Thoracic aorta (tissue), 2 donors: ENCODE measurements at regions not wholly inside any gene's neighbourhood (a gene's known extent, or its start where the extent isn't known, plus 50 kb on each side); places are given as distances from the start of the nearest gene placed in this dataset.
"Not testable (repeated sequence)": the region's sequence is repeated elsewhere in the genome, so short reads cannot be mapped to it uniquely, and the experiment has no call there.

Experiments used
- ATAC-seq: fragments of 150-250 bp; one replicate; pipeline ENCODE4 v1.8.0; 2017; ENCODE audit warnings: low read depth; ENCODE audit not compliant: insufficient number of reproducible peaks, low FRiP score
- DNase-seq: peaks from one replicate; pipeline ENCODE4 v3.0.0-alpha.2; 2020; ENCODE audit warnings: low spot score
- H3K27ac ChIP-seq, 2 donors: fragments of 200-600 bp; sonication (generic); 1 replicate in 1 of 2; 2 replicates in 1 of 2; pipeline ENCODE4 v1.5.1; 2016; ENCODE audit warnings: mild to moderate bottlenecking in 2 of 2, moderate library complexity in 2 of 2
- H3K27me3 ChIP-seq: fragments of 200-600 bp; sonication (generic); replicated peaks from 2 replicates; pipeline ENCODE4 v1.6.0; 2016; ENCODE audit warnings: mild to moderate bottlenecking; ENCODE audit not compliant: insufficient read depth
- H3K36me3 ChIP-seq: fragments of 200-600 bp; sonication (generic); one replicate; pipeline ENCODE4 v1.5.1; 2016
- H3K4me1 ChIP-seq, 2 donors: fragments of 200-600 bp; sonication (generic); 1 replicate in 1 of 2; 2 replicates in 1 of 2; pipeline versions ENCODE4 v1.5.1 to v1.6.0; 2016; ENCODE audit warnings: low read depth in 2 of 2, mild to moderate bottlenecking in 1 of 2; ENCODE audit not compliant: control insufficient read depth in 1 of 2
- H3K4me3 ChIP-seq: fragments of 200-600 bp; sonication (generic); 2 replicates; pipeline ENCODE4 v1.5.1; 2016; ENCODE audit warnings: mild to moderate bottlenecking
- H3K9me3 ChIP-seq: fragments of 200-600 bp; sonication (generic); 2 replicates; pipeline ENCODE4 v1.5.1; 2016
- TF ChIP-seq, protein P1 (sequence below): fragments of 200-600 bp; sonication (generic); IDR thresholded peaks from one replicate; pipeline ENCODE4 v1.5.1; 2019; ENCODE audit warnings: antibody characterized with exemption

DNA sequence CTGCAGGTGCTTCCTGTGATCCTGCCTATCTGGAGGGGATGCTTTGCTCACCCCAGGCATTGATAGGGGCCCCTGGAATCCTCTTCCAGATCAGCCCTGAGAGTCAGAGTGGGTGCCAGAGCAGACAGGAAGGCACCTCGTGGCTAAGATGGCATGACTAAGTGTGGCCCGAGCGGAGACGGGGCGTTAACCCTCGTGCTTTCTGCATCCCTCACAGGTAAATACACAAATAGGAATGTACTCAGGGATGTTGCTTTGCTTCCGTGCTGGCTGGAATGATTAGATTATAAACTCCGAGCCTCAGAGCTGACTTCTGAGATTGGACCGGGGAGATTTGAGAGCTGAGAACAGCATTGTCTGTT, 312.7 kb upstream of the B3GAT1 start:
- Histone ChIP-seq H3K4me1 (no peaks in the 10 kb centered on the region), H3K9me3 (no peaks in the 10 kb centered on the region), H3K27ac (no peak overlapping the region), H3K36me3 (no peaks in the 10 kb centered on the region), H3K27me3 (no peaks in the 10 kb centered on the region), H3K4me3 (no peak overlapping the region)
- TF ChIP-seq, protein P1, sequence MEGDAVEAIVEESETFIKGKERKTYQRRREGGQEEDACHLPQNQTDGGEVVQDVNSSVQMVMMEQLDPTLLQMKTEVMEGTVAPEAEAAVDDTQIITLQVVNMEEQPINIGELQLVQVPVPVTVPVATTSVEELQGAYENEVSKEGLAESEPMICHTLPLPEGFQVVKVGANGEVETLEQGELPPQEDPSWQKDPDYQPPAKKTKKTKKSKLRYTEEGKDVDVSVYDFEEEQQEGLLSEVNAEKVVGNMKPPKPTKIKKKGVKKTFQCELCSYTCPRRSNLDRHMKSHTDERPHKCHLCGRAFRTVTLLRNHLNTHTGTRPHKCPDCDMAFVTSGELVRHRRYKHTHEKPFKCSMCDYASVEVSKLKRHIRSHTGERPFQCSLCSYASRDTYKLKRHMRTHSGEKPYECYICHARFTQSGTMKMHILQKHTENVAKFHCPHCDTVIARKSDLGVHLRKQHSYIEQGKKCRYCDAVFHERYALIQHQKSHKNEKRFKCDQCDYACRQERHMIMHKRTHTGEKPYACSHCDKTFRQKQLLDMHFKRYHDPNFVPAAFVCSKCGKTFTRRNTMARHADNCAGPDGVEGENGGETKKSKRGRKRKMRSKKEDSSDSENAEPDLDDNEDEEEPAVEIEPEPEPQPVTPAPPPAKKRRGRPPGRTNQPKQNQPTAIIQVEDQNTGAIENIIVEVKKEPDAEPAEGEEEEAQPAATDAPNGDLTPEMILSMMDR = no peak
- DNase-seq (no peak), ATAC-seq (no peak)

DNA sequence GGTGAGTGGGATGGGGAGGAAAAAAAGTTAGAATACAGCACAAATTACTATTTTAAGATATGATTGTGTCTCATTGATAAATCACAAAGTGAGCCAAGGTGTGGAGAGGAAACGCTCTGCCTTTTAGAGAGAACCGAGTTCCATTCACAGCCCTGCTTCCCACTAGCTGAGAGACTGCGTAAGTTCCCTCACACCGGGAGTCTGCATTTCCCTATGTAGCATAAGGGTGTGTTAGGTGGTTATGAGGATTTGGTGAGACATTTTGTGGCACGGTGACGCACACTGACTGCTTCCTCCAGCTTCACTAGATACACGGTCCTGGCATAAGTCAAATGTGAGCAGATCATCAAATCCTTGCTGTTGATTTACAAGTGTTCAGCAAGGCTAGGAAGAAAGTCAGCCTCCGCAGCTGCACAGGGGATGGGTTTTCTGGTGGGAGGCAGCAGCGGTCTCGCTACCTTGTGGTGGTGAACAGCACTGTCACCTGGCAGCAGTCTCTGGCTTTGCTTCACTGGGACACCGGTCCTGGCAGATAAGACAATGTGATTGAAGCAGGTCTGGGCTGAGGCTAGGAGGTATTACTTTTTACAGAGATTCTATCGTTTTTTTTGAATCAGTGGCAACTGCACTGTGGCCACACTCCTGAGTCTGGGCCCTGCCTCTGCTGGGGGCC, 312.2 kb upstream of the B3GAT1 start:
- DNase-seq (no peak), ATAC-seq (no peak)
- H3K27me3 ChIP-seq = no peaks in the 10 kb centered on the region
- no peak overlapping the region for H3K4me3 ChIP-seq
- no peak overlapping the region for H3K27ac ChIP-seq
- no peaks in the 10 kb centered on the region for H3K4me1 ChIP-seq
- H3K36me3 ChIP-seq = no peaks in the 10 kb centered on the region
- TF ChIP-seq, protein P1 = no peak
- no peaks in the 10 kb centered on the region for H3K9me3 ChIP-seq

DNA sequence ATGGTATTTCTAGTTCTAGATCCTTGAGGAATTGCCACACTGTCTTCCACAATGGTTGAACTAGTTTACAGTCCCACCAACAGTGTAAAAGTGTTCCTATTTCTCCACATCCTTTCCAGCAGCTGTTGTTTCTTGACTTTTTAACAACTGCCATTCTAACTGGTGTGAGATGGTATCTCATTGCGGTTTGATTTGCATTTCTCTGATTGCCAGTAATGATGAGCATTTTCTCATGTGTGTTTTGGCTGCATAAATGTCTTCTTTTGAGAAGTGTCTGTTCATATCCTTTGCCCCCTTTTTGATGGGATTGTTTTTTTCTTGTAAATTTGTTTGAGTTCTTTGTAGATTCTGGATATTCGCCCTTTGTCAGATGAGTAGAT, 308.6 kb upstream of the B3GAT1 start:
- not testable (repeated sequence) for DNase-seq, H3K27ac ChIP-seq, H3K4me3 ChIP-seq, H3K27me3 ChIP-seq, ATAC-seq, H3K36me3 ChIP-seq, H3K4me1 ChIP-seq, H3K9me3 ChIP-seq

DNA sequence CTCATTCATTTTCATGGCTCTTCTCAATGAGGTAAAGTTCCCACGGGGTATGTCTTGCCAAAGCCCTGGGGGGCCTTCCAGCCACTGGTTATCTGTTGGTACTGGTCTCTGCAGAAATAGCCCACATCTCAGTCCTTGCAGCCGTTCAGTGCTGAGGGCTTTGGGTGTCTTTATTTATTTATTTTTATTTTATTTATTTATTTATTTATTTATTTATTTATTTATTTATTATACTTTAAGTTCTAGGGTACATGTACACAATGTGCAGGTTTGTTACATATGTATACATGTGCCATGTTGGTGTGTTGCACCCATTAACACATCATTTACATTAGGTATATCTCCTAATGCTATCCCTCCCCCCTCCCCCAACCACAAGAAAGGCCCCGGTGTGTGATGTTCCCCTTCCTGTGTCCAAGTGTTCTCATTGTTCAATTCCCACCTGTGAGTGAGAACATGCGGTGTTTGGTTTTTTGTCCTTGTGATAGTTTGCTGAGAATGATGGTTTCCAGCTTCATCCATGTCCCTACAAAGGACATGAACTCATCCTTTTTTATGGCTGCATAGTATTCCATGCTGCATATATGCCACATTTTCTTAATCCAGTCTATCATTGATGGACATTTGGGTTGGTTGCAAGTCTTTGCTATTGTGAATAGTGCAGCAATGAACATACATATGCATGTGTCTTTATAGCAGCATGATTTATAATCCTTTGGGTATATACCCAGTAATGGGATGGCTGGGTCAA, 308.1 kb upstream of the B3GAT1 start:
- not testable (repeated sequence) for H3K9me3 ChIP-seq, DNase-seq, H3K4me3 ChIP-seq, H3K27ac ChIP-seq, H3K36me3 ChIP-seq, H3K4me1 ChIP-seq, H3K27me3 ChIP-seq, ATAC-seq

DNA sequence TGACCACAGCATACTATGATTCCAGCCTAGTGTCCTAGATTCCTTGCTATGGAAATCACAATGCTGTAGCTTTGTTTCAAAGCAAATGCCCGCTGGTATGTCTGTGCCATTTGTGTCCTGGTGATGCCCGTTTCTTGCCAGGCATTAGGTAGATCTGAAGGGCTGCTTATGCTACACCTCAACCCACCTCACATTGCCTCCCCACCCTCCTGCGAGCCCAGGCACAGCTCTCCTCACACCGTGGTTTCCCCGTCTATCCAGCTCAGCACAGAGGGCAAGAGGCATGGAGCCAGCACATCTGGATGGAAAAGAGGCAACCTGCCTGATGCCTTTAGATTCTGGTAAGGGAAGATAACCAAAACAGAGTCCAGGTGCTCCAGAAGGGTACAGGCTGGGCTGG, 307.4 kb upstream of the B3GAT1 start:
- Histone ChIP-seq H3K27me3 (no peaks in the 10 kb centered on the region), H3K36me3 (no peaks in the 10 kb centered on the region), H3K4me1 (no peaks in the 10 kb centered on the region), H3K9me3 (no peaks in the 10 kb centered on the region), H3K4me3 (no peak overlapping the region), H3K27ac (no peak overlapping the region)
- TF ChIP-seq, protein P1 = no peak
- DNase-seq (no peak), ATAC-seq (no peak)

DNA sequence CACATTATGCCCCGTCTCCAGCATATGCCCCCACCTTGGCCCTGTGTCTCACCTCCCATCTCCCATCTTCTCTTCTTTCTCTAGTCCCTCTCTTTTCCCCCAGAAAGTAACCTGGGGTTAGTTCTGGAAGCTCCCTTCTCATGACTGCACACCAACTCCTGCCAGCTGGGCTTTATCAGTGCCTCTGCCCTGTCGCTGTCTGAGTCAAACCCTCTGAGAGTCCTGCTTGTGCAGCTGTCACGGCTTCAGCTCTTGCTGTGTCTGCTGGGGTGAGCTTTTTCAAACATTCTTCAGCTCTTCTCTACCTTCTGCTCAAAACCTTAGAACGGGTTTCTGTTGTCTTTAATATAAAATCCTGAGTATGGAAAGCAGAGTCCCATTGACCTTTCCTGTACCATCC, 304.5 kb upstream of the B3GAT1 start:
- DNase-seq (no peak), ATAC-seq (no peak)
- TF ChIP-seq, protein P1 = no peak

More for the DNA sequence above, 304.5 kb upstream of the B3GAT1 start:
- Histone ChIP-seq H3K27me3 (no peaks in the 10 kb centered on the region), H3K4me3 (no peak overlapping the region), H3K27ac (no peak overlapping the region), H3K9me3 (no peaks in the 10 kb centered on the region), H3K4me1 (no peaks in the 10 kb centered on the region), H3K36me3 (no peaks in the 10 kb centered on the region)
